Breast epithelium (tissue), 3 donors: ENCODE measurements at regions not wholly inside any gene's neighbourhood (a gene's known extent, or its start where the extent isn't known, plus 50 kb on each side); places are given as distances from the start of the nearest gene placed in this dataset.

Experiments used
- CTCF ChIP-seq, 3 donors: fragments of 450-650 bp; IDR thresholded peaks; one replicate each; pipeline ENCODE4 v1.5.1; 2016 to 2017; ENCODE audit warnings: antibody characterized with exemption in 3 of 3, mild to moderate bottlenecking in 3 of 3, moderate library complexity in 3 of 3
- POLR2A ChIP-seq: fragments of 450-650 bp; IDR thresholded peaks from one replicate; pipeline ENCODE4 v1.6.1; 2016; ENCODE audit warnings: antibody characterized with exemption, mild to moderate bottlenecking, moderate library complexity
- POLR2AphosphoS5 ChIP-seq, 3 donors: sonication (generic); formaldehyde crosslinking; IDR thresholded peaks; one replicate each; pipeline ENCODE4 v1.6.1; 2017; ENCODE audit warnings: antibody characterized with exemption in 3 of 3

- TF ChIP-seq CTCF (IDR thresholded peaks at IDR 0.05) (no peak), POLR2A (no peak), POLR2AphosphoS5 (IDR thresholded peaks at IDR 0.05) (no peak)
Observed at GRCh38 chr3:192009903-192010302, 548.9 kb downstream of the PYDC2 start.
